ENCODE measurements at regions not wholly inside any gene's neighbourhood (a gene's known extent, or its start where the extent isn't known, plus 50 kb on each side); places are given as distances from the start of the nearest gene placed in this dataset.

DNA sequence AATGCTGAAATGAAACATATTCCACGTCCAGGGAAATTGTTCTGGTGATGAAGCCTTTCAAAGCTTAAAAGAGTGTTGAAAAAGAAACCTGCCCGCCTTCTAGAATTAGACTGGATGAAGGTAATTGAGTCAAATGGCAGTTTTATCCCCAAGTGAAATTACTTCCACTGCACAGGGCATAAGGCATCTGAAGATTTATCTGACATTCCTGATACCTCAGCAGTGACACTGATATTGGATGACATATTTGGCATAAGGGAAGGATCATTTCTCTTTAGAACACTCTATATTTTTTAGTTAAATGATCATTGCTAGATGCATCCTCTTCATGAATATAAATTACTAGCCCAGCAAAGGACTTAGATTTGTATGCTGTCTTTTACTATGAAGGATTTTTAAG, 229.6 kb upstream of the TPK1 start:
- no peak for TF ChIP-seq POLR2AphosphoS5 (IDR thresholded peaks at IDR 0.05)
- TF ChIP-seq, protein P1, sequence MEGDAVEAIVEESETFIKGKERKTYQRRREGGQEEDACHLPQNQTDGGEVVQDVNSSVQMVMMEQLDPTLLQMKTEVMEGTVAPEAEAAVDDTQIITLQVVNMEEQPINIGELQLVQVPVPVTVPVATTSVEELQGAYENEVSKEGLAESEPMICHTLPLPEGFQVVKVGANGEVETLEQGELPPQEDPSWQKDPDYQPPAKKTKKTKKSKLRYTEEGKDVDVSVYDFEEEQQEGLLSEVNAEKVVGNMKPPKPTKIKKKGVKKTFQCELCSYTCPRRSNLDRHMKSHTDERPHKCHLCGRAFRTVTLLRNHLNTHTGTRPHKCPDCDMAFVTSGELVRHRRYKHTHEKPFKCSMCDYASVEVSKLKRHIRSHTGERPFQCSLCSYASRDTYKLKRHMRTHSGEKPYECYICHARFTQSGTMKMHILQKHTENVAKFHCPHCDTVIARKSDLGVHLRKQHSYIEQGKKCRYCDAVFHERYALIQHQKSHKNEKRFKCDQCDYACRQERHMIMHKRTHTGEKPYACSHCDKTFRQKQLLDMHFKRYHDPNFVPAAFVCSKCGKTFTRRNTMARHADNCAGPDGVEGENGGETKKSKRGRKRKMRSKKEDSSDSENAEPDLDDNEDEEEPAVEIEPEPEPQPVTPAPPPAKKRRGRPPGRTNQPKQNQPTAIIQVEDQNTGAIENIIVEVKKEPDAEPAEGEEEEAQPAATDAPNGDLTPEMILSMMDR (IDR thresholded peaks at IDR 0.05 in 8 of 11, conservative IDR thresholded peaks at IDR 0.05 in 3 of 11), result no peak
